PFSK-1 (cell line): ENCODE measurements at regions not wholly inside any gene's neighbourhood (a gene's known extent, or its start where the extent isn't known, plus 50 kb on each side); places are given as distances from the start of the nearest gene placed in this dataset.

Experiments
- FOXP2 ChIP-seq: optimal IDR thresholded peaks from 2 replicates; pipeline ENCODE3; 2011; ENCODE audit warnings: borderline replicate concordance, control low read depth, inconsistent platforms; ENCODE audit not compliant: insufficient read depth; ENCODE audit errors: extremely low read length, extremely low read depth
- POLR2AphosphoS5 ChIP-seq: IDR thresholded peaks from 2 replicates; pipeline ENCODE4 v1.6.1; 2012; ENCODE audit warnings: low read depth, mild to moderate bottlenecking, control low read depth, low read length, moderate library complexity
- SIN3A ChIP-seq: IDR thresholded peaks from 2 replicates; pipeline ENCODE4 v1.6.1; 2012; ENCODE audit warnings: mild to moderate bottlenecking, low read length, moderate library complexity, borderline replicate concordance; ENCODE audit not compliant: insufficient read depth
- TAF1 ChIP-seq: IDR thresholded peaks from 2 replicates; pipeline ENCODE4 v1.6.1; 2012; ENCODE audit warnings: low read length, control low read depth, borderline replicate concordance; ENCODE audit not compliant: insufficient read depth
- TF ChIP-seq, protein P1 (sequence below), 2 experiments: IDR thresholded peaks; 2 replicates each; pipeline versions ENCODE4 v1.6.1 to v1.8.0; 2011 to 2012; ENCODE audit warnings: low read depth in 2 of 2, low read length in 2 of 2, control low read depth in 1 of 2, inconsistent platforms in 1 of 2, mild to moderate bottlenecking in 1 of 2, moderate library complexity in 1 of 2; ENCODE audit not compliant: insufficient read depth in 1 of 2

DNA sequence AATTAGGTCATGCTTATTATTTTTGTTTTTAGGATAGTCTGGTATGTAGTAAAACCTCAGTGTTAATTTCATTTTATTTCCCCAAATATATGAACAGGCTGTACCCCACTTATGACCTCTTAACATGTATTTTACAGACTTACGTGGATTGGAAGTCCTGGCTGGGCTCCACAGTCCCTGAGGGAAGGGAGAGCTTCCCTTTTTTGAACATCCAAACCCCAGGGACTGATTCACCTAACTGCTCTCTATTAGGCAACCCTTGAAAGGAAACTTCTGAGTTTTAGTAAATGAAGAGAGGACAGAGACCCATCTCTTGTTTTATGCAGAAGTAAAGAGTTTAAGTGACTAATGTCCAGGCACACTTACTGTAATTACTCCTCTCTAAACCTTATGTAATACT, 233.1 kb upstream of the SPRY1 start:
- TF ChIP-seq, protein P1, sequence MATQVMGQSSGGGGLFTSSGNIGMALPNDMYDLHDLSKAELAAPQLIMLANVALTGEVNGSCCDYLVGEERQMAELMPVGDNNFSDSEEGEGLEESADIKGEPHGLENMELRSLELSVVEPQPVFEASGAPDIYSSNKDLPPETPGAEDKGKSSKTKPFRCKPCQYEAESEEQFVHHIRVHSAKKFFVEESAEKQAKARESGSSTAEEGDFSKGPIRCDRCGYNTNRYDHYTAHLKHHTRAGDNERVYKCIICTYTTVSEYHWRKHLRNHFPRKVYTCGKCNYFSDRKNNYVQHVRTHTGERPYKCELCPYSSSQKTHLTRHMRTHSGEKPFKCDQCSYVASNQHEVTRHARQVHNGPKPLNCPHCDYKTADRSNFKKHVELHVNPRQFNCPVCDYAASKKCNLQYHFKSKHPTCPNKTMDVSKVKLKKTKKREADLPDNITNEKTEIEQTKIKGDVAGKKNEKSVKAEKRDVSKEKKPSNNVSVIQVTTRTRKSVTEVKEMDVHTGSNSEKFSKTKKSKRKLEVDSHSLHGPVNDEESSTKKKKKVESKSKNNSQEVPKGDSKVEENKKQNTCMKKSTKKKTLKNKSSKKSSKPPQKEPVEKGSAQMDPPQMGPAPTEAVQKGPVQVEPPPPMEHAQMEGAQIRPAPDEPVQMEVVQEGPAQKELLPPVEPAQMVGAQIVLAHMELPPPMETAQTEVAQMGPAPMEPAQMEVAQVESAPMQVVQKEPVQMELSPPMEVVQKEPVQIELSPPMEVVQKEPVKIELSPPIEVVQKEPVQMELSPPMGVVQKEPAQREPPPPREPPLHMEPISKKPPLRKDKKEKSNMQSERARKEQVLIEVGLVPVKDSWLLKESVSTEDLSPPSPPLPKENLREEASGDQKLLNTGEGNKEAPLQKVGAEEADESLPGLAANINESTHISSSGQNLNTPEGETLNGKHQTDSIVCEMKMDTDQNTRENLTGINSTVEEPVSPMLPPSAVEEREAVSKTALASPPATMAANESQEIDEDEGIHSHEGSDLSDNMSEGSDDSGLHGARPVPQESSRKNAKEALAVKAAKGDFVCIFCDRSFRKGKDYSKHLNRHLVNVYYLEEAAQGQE (IDR thresholded peaks at IDR 0.05; ENCODE audit: insufficient read depth in 1 of 2, low read depth in 2 of 2, low read length in 2 of 2) = no peak
- no peak for TF ChIP-seq POLR2AphosphoS5
- TF ChIP-seq TAF1 = no peak
- no peak for TF ChIP-seq SIN3A
- no peak for TF ChIP-seq FOXP2
